Neural crest cell (in vitro differentiated cells): ENCODE measurements at regions not wholly inside any gene's neighbourhood (a gene's known extent, or its start where the extent isn't known, plus 50 kb on each side); places are given as distances from the start of the nearest gene placed in this dataset.

Experiments
- DNase-seq: peaks from one replicate; pipeline ENCODE4 v3.0.0; 2021; ENCODE audit warnings: low read depth, mixed read lengths, low spot score
- H3K27ac Mint-ChIP-seq: one replicate; pipeline ENCODE4 v1.8.0; 2021; ENCODE audit warnings: mild to moderate bottlenecking, mixed read lengths; ENCODE audit not compliant: unreplicated experiment
- H3K27me3 Mint-ChIP-seq: 2 replicates; pipeline ENCODE4 v1.8.0; 2021; ENCODE audit warnings: low read depth, mild to moderate bottlenecking, mixed read lengths
- H3K36me3 Mint-ChIP-seq: 2 replicates; pipeline ENCODE4 v1.8.0; 2021; ENCODE audit warnings: low read depth, mild to moderate bottlenecking, mixed read lengths
- H3K4me1 Mint-ChIP-seq: 2 replicates; pipeline ENCODE4 v1.8.0; 2021; ENCODE audit warnings: mixed read lengths
- H3K4me3 Mint-ChIP-seq: one replicate; pipeline ENCODE4 v1.8.0; 2021; ENCODE audit warnings: mild to moderate bottlenecking, mixed read lengths
- H3K9me3 Mint-ChIP-seq: 2 replicates; pipeline ENCODE4 v1.8.0; 2021; ENCODE audit warnings: mixed read lengths
- CTCF ChIP-seq: fragments of 200-600 bp; sonication (generic); conservative IDR thresholded peaks from 2 replicates; pipeline ENCODE4 v1.5.0; 2021; ENCODE audit warnings: antibody characterized with exemption, mild to moderate bottlenecking

GRCh38 chr18:60277855-60278480 lies 94.6 kb downstream of the MC4R start:
- H3K27me3 Mint-ChIP-seq, result no peaks in the 10 kb centered on the region

GRCh38 chr18:60267391-60268058 lies 105.0 kb downstream of the MC4R start:
- no peak for DNase-seq
- TF ChIP-seq CTCF, result no peak
- Mint-ChIP-seq H3K4me1 (peaks cover 5% of the 10 kb centered on the region), H3K36me3 (no peaks in the 10 kb centered on the region), H3K27me3 (no peaks in the 10 kb centered on the region), H3K9me3 (peaks cover 3% of the 10 kb centered on the region), H3K27ac (no peak overlapping the region), H3K4me3 (no peak overlapping the region)

More at GRCh38 chr18:60277855-60278480, 94.6 kb downstream of the MC4R start:
- Mint-ChIP-seq H3K36me3 (no peaks in the 10 kb centered on the region), H3K27ac (no peak overlapping the region), H3K9me3 (peaks cover 3% of the 10 kb centered on the region), H3K4me3 (no peak overlapping the region), H3K4me1 (no peaks in the 10 kb centered on the region)
- no peak for DNase-seq
- no peak for TF ChIP-seq CTCF

- Mint-ChIP-seq H3K27me3 (no peaks in the 10 kb centered on the region), H3K4me1 (peaks cover 5% of the 10 kb centered on the region), H3K36me3 (no peaks in the 10 kb centered on the region), H3K4me3 (no peak overlapping the region), H3K9me3 (peaks cover 3% of the 10 kb centered on the region), H3K27ac (no peak overlapping the region)
- TF ChIP-seq CTCF, result no peak
- DNase-seq, result no peak
Measured at GRCh38 chr18:60266558-60266957, 106.0 kb downstream of the MC4R start.

- no peaks in the 10 kb centered on the region for H3K9me3 Mint-ChIP-seq
- H3K4me3 Mint-ChIP-seq, result no peak overlapping the region
Measured at GRCh38 chr18:60259052-60259681, 113.4 kb downstream of the MC4R start.

GRCh38 chr18:60249388-60249787 lies 123.2 kb downstream of the MC4R start:
- TF ChIP-seq CTCF, result no peak
- Mint-ChIP-seq H3K27me3 (no peaks in the 10 kb centered on the region), H3K27ac (no peak overlapping the region), H3K9me3 (no peaks in the 10 kb centered on the region), H3K4me1 (no peaks in the 10 kb centered on the region), H3K4me3 (no peak overlapping the region), H3K36me3 (no peaks in the 10 kb centered on the region)
- no peak for DNase-seq

More at GRCh38 chr18:60259052-60259681, 113.4 kb downstream of the MC4R start:
- Mint-ChIP-seq H3K27ac (no peak overlapping the region), H3K27me3 (no peaks in the 10 kb centered on the region), H3K36me3 (no peaks in the 10 kb centered on the region), H3K4me1 (no peaks in the 10 kb centered on the region)
- TF ChIP-seq CTCF, result no peak
- no peak for DNase-seq
